NB4 (cell line): ENCODE measurements at regions not wholly inside any gene's neighbourhood (a gene's known extent, or its start where the extent isn't known, plus 50 kb on each side); places are given as distances from the start of the nearest gene placed in this dataset.

Experiments
- DNase-seq: peaks from one replicate; pipeline ENCODE4 v3.0.0; 2010; ENCODE audit warnings: low read depth
- H3K4me3 ChIP-seq: one replicate; pipeline ENCODE4 v1.5.1; 2011; ENCODE audit warnings: mild to moderate bottlenecking, low read depth, low read length, moderate library complexity
- CTCF ChIP-seq: IDR thresholded peaks from one replicate; pipeline ENCODE4 v1.5.1; 2012; ENCODE audit warnings: low read depth, low read length
- MYC ChIP-seq: IDR thresholded peaks from 2 replicates; pipeline ENCODE4 v1.6.1; 2011; ENCODE audit warnings: low read depth, low read length
- POLR2A ChIP-seq: IDR thresholded peaks from 2 replicates; pipeline ENCODE4 v1.6.1; 2011; ENCODE audit warnings: mild to moderate bottlenecking; ENCODE audit not compliant: insufficient read length; ENCODE audit errors: extremely low read depth
- TF ChIP-seq, protein P1 (sequence below): IDR thresholded peaks from 2 replicates; pipeline ENCODE4 v1.6.1; 2011; ENCODE audit warnings: low read depth, low read length

GRCh38 chr5:94081088-94081487, 339.7 kb upstream of the POU5F2 start:
- no peak for DNase-seq
- TF ChIP-seq CTCF (no peak), MYC (no peak), POLR2A (no peak)
- TF ChIP-seq, protein P1, sequence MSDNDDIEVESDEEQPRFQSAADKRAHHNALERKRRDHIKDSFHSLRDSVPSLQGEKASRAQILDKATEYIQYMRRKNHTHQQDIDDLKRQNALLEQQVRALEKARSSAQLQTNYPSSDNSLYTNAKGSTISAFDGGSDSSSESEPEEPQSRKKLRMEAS = no peak
- no peak overlapping the region for H3K4me3 ChIP-seq

DNA sequence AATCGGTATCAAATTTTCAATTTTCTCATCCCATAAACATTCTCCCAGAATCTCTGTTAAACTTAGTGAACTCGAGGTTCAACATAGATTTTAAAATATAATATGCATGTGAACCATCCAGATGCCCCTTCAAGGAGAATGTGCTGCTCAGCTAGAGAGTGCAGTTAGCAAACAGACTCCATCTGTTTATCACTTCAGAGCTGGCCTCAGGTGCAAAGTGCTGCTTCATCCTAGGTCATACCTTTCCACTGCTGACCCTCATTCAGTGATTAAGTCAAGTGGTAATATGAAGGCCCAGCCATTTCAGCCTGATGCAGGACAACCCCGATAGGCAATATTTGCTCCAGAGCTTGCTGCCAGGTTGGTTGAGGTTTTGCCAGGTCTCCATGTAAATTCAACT, 339.0 kb upstream of the POU5F2 start:
- DNase-seq = no peak
- H3K4me3 ChIP-seq = no peak overlapping the region
- TF ChIP-seq MYC = no peak
- no peak for TF ChIP-seq CTCF

DNA sequence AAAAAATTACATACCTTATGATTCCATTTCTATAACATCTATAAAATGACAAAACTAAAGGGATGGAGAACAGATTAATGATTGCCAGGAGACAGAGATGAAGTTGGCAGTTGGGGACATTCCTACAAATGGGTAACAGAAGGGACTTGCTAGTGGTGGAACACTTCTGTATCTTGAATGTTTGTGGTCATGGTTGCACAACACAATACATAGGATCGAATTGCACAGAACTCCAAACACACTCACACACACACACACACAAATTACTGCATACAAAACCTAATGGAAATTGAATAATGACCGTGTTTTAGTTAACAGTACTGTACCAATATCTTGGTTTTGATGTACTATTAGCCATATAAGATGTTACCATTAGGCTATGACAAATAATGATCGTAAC, 330.7 kb upstream of the POU5F2 start:
- H3K4me3 ChIP-seq = no peak overlapping the region
- peak; percentile 16 for DNase-seq
- no peak for TF ChIP-seq POLR2A
- no peak for TF ChIP-seq MYC
- TF ChIP-seq, protein P1 = no peak
- no peak for TF ChIP-seq CTCF

- TF ChIP-seq POLR2A (no peak), CTCF (no peak), MYC (no peak)
- TF ChIP-seq, protein P1 = no peak
- no peak for DNase-seq
- no peak overlapping the region for H3K4me3 ChIP-seq
Measured at GRCh38 chr5:94066437-94067207, 325.2 kb upstream of the POU5F2 start.

DNA sequence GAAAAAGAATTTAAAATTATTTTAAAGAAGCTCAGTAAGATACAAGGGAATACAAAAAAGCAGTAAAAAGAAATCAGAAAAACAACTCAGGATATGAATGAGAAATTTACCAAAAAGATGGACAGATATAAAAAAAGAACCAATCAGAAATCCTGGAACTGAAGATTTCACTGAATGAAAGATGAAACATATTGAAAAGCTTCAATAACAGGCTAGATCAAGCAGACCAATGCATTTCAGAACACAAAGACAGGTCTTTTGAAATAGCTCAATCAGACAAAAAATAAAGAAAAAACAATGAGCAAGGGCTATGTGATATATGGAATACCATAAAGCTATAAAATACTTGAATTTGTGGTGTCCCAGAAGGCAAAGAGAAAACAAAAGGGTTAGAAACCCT, 322.6 kb upstream of the POU5F2 start:
- H3K4me3 ChIP-seq = no peak overlapping the region
- DNase-seq = no peak
- TF ChIP-seq CTCF = no peak

DNA sequence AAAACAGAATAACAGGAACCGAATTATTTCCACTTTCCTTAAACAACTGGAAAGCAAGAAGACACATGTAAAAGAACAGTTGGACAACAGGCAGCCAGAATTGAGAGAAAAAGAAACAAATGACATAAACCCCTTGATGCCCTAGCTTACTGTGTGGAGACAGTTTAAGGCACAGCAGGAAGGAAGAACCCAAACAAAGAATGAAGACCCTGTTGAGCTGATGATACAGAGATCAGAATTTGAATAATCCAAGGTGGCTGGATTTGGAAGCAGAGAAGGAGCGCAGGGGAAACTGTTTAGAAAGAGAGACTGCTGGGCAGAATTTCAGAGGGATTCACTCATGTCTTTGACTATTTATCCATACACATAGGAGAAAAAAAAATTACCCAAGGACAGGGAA, 316.3 kb upstream of the POU5F2 start:
- no peak overlapping the region for H3K4me3 ChIP-seq
- no peak for TF ChIP-seq POLR2A
- DNase-seq = no peak
